Bronchial epithelial cell (primary cell): ENCODE measurements at regions not wholly inside any gene's neighbourhood (a gene's known extent, or its start where the extent isn't known, plus 50 kb on each side); places are given as distances from the start of the nearest gene placed in this dataset.
A peak's percentile ranks its signal among the peaks of the same experiment; 100 is the strongest.

Experiments
- DNase-seq: peaks from one replicate; pipeline ENCODE4 v3.0.0-alpha.2; 2010; ENCODE audit warnings: low read depth
- FAIRE-seq: peaks from 2 replicates; lab custom pipeline; 2011; peaks lifted over from hg19 to GRCh38; lab: Jason Lieb, UNC
- H3K27me3 ChIP-seq: 2 replicates; pipeline ENCODE4 v1.5.1; 2011; ENCODE audit warnings: low read length; ENCODE audit not compliant: control insufficient read depth, insufficient read depth
- H3K36me3 ChIP-seq: 2 replicates; pipeline ENCODE4 v1.5.1; 2011; ENCODE audit warnings: low read length; ENCODE audit not compliant: control insufficient read depth, insufficient read depth
- H3K4me3 ChIP-seq: 2 replicates; pipeline ENCODE4 v1.5.1; 2011; ENCODE audit warnings: mild to moderate bottlenecking, low read depth, low read length, control low read depth
- TF ChIP-seq, protein P1 (sequence below): IDR thresholded peaks from 2 replicates; pipeline ENCODE4 v1.5.1; 2011; ENCODE audit warnings: mild to moderate bottlenecking, moderate library complexity, low read length, control low read depth, inconsistent platforms; ENCODE audit not compliant: insufficient read depth, severe bottlenecking

DNA sequence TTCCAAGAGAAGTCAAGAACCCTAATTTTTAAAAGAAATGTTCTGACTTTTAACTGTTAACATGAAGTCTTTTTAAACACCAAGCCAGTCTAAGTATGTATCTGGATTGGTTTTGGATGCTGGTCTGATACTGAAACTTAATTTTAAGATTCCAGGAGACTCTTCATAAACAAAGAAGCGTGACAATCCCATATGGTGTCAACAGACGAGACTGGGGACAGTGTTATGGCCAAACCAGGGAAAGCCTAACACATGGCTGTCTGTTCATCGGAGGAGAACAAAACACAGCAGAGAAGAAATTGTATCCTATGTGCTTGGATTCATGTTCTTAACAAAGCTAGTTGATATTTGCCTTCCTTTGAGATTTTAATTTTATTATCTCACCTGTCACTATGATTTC is 80.5 kb upstream of the UPP2 start:
- DNase-seq (no peak), FAIRE-seq (no peak)
- Histone ChIP-seq H3K36me3 (no peaks in the 10 kb centered on the region), H3K27me3 (no peaks in the 10 kb centered on the region), H3K4me3 (no peak overlapping the region)
- TF ChIP-seq, protein P1, sequence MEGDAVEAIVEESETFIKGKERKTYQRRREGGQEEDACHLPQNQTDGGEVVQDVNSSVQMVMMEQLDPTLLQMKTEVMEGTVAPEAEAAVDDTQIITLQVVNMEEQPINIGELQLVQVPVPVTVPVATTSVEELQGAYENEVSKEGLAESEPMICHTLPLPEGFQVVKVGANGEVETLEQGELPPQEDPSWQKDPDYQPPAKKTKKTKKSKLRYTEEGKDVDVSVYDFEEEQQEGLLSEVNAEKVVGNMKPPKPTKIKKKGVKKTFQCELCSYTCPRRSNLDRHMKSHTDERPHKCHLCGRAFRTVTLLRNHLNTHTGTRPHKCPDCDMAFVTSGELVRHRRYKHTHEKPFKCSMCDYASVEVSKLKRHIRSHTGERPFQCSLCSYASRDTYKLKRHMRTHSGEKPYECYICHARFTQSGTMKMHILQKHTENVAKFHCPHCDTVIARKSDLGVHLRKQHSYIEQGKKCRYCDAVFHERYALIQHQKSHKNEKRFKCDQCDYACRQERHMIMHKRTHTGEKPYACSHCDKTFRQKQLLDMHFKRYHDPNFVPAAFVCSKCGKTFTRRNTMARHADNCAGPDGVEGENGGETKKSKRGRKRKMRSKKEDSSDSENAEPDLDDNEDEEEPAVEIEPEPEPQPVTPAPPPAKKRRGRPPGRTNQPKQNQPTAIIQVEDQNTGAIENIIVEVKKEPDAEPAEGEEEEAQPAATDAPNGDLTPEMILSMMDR, result no peak

DNA sequence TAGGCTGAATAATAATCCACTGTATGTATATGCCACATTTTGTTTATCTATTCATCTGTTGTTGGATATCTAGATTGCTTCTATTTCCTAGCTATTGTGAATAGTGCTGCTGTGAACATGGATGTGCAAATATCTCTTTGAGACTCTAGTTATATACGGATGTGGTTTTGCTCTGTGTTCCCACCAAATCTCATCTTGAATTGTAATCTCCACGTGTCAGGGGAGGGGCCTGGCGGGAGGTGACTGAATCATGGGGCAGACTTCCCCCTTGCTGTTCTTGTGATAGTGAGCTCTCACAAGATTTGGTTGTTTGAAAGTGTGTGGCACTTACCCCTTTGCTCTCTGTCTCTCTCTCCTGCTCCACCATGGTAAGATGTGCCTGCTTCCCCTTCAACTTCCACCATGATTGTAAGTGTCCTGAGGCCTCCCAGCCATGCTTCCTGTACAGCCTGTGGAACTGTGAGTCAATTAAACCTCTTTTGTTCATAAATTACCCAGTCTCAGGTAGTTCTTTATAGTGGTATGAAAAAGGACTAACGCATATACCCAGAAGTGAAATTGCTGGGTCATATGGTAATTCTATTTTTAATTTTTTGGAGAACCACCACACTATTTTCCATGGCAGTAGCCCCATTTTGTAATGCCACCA is 86.1 kb upstream of the UPP2 start:
- no peaks in the 10 kb centered on the region for H3K36me3 ChIP-seq
- no peak for DNase-seq
- FAIRE-seq, result peak; percentile 75
- no peaks in the 10 kb centered on the region for H3K27me3 ChIP-seq
- H3K4me3 ChIP-seq, result no peak overlapping the region
- TF ChIP-seq, protein P1, result no peak

DNA sequence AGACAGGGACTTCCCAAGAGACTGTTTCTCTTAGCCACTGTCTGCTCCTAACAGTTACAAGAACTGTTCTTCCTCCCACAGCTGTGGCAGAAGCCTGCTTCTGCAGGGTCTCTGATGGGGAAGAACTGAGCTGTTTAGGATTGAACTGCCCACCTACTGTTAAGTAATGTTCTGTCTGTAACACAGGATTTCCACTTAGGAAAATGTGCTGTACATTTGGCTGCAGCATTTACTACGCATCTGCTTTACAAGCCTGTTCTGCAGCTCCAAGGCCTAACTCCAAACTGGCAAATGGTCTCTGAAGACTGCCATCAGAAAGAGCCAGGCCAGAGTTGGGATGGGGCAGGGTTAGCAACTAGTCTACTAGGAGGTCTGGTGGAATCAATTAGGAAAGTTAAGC is 87.8 kb upstream of the UPP2 start:
- no peaks in the 10 kb centered on the region for H3K27me3 ChIP-seq
- no peak for FAIRE-seq
- DNase-seq, result no peak
- TF ChIP-seq, protein P1, result no peak
- no peaks in the 10 kb centered on the region for H3K36me3 ChIP-seq
- H3K4me3 ChIP-seq, result no peak overlapping the region

DNA sequence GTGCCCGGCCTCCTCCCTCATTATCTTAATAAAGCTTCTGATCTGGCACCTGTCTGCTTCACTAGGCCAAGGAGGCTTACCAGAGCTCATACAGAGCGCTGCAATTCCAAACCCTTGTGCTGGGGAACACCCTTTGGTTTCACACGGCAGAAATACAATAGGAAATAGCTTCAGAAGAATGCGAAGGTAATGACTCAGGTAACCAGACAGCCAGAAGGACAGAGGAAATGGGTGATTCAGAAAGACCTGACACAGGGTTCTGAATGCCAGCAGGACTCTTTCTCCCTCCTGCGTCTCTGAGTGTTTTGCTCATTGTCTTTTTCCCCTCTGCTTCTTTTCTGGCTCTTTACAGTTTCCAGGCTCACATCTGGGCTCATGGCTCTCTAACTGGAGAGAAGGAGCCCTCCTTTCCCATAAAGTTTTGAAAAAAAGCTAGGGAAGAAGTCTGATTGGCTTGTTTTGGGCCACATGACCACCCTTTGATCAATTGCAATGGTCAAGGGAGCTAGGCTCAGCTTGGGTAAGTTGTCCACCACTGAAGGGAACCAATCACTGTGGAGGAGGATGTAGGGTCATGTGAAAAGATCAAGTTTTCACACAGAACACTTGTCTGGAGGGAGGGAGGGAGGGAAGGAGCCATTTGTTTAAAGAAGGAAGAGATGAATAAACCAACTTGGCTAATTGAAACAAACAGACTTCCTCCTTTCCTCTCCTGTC is 90.5 kb upstream of the UPP2 start:
- TF ChIP-seq, protein P1, result no peak
- FAIRE-seq (peak; percentile 96), DNase-seq (peak; percentile 96)
- no peaks in the 10 kb centered on the region for H3K27me3 ChIP-seq
- no peaks in the 10 kb centered on the region for H3K36me3 ChIP-seq
- no peak overlapping the region for H3K4me3 ChIP-seq

DNA sequence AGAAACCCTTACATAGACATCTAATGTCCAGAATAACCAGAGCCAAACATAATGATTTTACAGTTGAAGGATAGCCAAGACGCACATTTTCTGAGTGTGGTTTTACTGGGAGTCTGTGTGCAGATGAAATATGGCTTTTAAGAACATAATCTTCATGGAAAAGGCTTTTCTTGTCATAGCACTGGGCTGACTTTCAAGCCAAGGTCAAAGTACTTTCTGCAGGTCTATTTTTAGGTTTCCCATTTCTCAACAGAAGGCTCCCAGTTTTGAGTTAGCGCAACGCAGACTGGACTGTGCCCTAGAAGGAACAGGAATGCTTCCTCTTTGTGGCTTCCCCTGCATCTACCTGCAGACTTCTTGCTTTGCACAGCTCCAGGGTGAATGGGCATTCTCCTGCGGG is 92.3 kb upstream of the UPP2 start:
- H3K36me3 ChIP-seq, result no peaks in the 10 kb centered on the region
- FAIRE-seq, result no peak
- TF ChIP-seq, protein P1, result no peak

More for the DNA sequence above, 92.3 kb upstream of the UPP2 start:
- Histone ChIP-seq H3K27me3 (no peaks in the 10 kb centered on the region), H3K4me3 (no peak overlapping the region)
- no peak for DNase-seq
